ENCODE measurements at regions not wholly inside any gene's neighbourhood (a gene's known extent, or its start where the extent isn't known, plus 50 kb on each side); places are given as distances from the start of the nearest gene placed in this dataset.

DNA sequence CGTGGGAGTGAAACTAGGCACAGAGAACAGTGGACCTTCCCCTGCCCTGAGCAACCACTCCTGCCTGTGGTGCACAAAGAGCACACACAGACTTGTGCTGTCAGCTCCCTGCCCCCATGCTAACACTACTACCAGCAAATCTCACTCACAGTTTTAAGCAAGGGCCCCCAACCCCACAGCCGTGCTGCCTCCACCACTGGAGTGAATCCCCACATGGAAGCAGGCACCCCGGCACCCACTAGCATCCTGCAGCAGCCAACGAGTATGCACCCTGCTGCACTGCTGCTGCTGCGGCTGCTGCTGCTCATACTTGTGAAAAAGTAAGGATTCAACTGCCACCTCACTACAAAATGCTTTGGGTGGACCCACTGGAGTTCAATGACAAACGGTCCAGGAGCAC is 435.5 kb downstream of the SLCO4C1 start:
- no peak overlapping the region for H3K18ac ChIP-seq (ENCODE audit: extremely low read depth, low read length)
- no peak overlapping the region for H3K27ac ChIP-seq (ENCODE audit: low read depth, low read length)
- no peak for FAIRE-seq
- no peak overlapping the region for H2BK12ac ChIP-seq (ENCODE audit: low read depth, low read length)
- no peak overlapping the region for H4K8ac ChIP-seq (ENCODE audit: extremely low read depth, insufficient read depth, low read length)
- no peak overlapping the region for H2BK120ac ChIP-seq (replicated peaks; ENCODE audit: low read depth, low read length)
- no peak overlapping the region for H3K23ac ChIP-seq (ENCODE audit: insufficient read length)
- H3K9me3 ChIP-seq (ENCODE audit: insufficient read depth in 2 of 2, low read depth in 1 of 2, low read length in 1 of 2) = no peaks in the 10 kb centered on the region; a peak in 1 of 4 replicates
- no peaks in the 10 kb centered on the region for H3K79me1 ChIP-seq (ENCODE audit: low read depth, low read length)
- H3K36me3 ChIP-seq (ENCODE audit: control insufficient read depth in 2 of 4, insufficient read depth in 4 of 4, low read length in 3 of 4) = no peaks in the 10 kb centered on the region
- no peak overlapping the region for H3K14ac ChIP-seq (ENCODE audit: insufficient read length)
- H3K23me2 ChIP-seq (ENCODE audit: low read depth, low read length) = no peaks in the 10 kb centered on the region
- ChIA-PET CTCF (ENCODE audit: partially characterized antibody) (interaction anchor here (0.6 kb wide), 1 partner anchor 641 kb away, joined by 3 read pairs; no protein-coding TSS in a partner anchor), POLR2A (ENCODE audit: partially characterized antibody) (no interaction called here)
- H2AFZ ChIP-seq (ENCODE audit: low read length) = no peak overlapping the region
- H3K27me3 ChIP-seq (replicated peaks in 1 of 4; ENCODE audit: control insufficient read depth in 3 of 4, extremely low read depth in 1 of 4, insufficient read depth in 3 of 4, low read length in 3 of 4) = no peaks in the 10 kb centered on the region
- H3K56ac ChIP-seq (replicated peaks; ENCODE audit: insufficient read length, low read depth, low read length) = no peak overlapping the region
- WGBS, 2 experiments (ENCODE audit: extremely low coverage in 1 of 2, insufficient coverage in 1 of 2, insufficient read length in 1 of 2, insufficient replicate concordance in 2 of 2, low coverage in 1 of 2, low lambda C conversion rate in 2 of 2, missing lambda C conversion rate in 1 of 2) = 95% methylated on average over 6 of the region's 6 CpGs; no CpG with 5 or more reads in 1 of the 2 experiments
- H3K4ac ChIP-seq (replicated peaks; ENCODE audit: insufficient read length, low read depth, low read length) = no peak overlapping the region
- H3K4me2 ChIP-seq (ENCODE audit: insufficient read depth in 1 of 2, low read depth in 2 of 2, low read length in 2 of 2) = no peak overlapping the region
- no peaks in the 10 kb centered on the region for H3K4me1 ChIP-seq (replicated peaks in 1 of 4; ENCODE audit: control insufficient read depth in 3 of 4, insufficient read depth in 4 of 4, low read length in 3 of 4)
- no peak overlapping the region for H2BK20ac ChIP-seq (ENCODE audit: low read length)
- DNase-seq (ENCODE audit: low read depth in 1 of 2, low spot score in 2 of 2) = no peak
- no peak overlapping the region for H2BK15ac ChIP-seq (ENCODE audit: low read length)
- no peak overlapping the region for H4K5ac ChIP-seq (ENCODE audit: insufficient read length, low read depth, low read length)
- H3K9ac ChIP-seq (replicated peaks in 1 of 4; ENCODE audit: extremely low read depth in 1 of 4, low read depth in 3 of 4, low read length in 3 of 4) = no peak overlapping the region
- no peak overlapping the region for H4K91ac ChIP-seq (replicated peaks; ENCODE audit: insufficient read length, low read length)
- H2BK5ac ChIP-seq (ENCODE audit: low read depth, low read length) = no peak overlapping the region
- no peaks in the 10 kb centered on the region for H4K20me1 ChIP-seq (replicated peaks in 1 of 2; ENCODE audit: control insufficient read depth in 1 of 2, insufficient read depth in 2 of 2, low read length in 2 of 2)
- H3K79me2 ChIP-seq (ENCODE audit: control insufficient read depth in 1 of 2, insufficient read depth in 2 of 2, low read length in 2 of 2) = no peaks in the 10 kb centered on the region
- no peak overlapping the region for H3K4me3 ChIP-seq (ENCODE audit: extremely low read depth in 1 of 4, insufficient read depth in 2 of 4, low read depth in 3 of 4, low read length in 4 of 4)
- H2AK5ac ChIP-seq (ENCODE audit: low read depth, low read length) = no peak overlapping the region
- TF ChIP-seq SUZ12 (IDR thresholded peaks at IDR 0.05; ENCODE audit: low read length) (no peak), ASH2L (IDR thresholded peaks at IDR 0.05; ENCODE audit: low read length) (no peak), CBX5 (IDR thresholded peaks at IDR 0.05; ENCODE audit: low read depth, low read length) (no peak), YY1 (IDR thresholded peaks at IDR 0.05; ENCODE audit: low read depth, low read length) (no peak), POU5F1 (IDR thresholded peaks at IDR 0.05; ENCODE audit: low read depth, low read length) (no peak), BCL11A (IDR thresholded peaks at IDR 0.05; ENCODE audit: low read depth in 2 of 2, low read length in 2 of 2) (no peak), PHF8 (conservative IDR thresholded peaks at IDR 0.05; ENCODE audit: low read depth, low read length) (no peak), CTBP2 (IDR thresholded peaks at IDR 0.05; ENCODE audit: borderline replicate concordance, insufficient read depth, insufficient read length, low read length) (no peak), TAF1 (IDR thresholded peaks at IDR 0.05; ENCODE audit: low read depth, low read length) (no peak), TEAD4 (IDR thresholded peaks at IDR 0.05; ENCODE audit: low read depth, low read length) (no peak), SIRT6 (IDR thresholded peaks at IDR 0.05; ENCODE audit: low read length) (no peak), SRF (IDR thresholded peaks at IDR 0.05; ENCODE audit: low read depth, low read length) (no peak)
- TF ChIP-seq, protein P1, sequence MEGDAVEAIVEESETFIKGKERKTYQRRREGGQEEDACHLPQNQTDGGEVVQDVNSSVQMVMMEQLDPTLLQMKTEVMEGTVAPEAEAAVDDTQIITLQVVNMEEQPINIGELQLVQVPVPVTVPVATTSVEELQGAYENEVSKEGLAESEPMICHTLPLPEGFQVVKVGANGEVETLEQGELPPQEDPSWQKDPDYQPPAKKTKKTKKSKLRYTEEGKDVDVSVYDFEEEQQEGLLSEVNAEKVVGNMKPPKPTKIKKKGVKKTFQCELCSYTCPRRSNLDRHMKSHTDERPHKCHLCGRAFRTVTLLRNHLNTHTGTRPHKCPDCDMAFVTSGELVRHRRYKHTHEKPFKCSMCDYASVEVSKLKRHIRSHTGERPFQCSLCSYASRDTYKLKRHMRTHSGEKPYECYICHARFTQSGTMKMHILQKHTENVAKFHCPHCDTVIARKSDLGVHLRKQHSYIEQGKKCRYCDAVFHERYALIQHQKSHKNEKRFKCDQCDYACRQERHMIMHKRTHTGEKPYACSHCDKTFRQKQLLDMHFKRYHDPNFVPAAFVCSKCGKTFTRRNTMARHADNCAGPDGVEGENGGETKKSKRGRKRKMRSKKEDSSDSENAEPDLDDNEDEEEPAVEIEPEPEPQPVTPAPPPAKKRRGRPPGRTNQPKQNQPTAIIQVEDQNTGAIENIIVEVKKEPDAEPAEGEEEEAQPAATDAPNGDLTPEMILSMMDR (IDR thresholded peaks at IDR 0.05; ENCODE audit: control extremely low read depth in 1 of 3, insufficient read depth in 1 of 3, low read depth in 1 of 3, low read length in 3 of 3) = no peak

All from H1 (cell line).